ENCODE measurements at regions not wholly inside any gene's neighbourhood (a gene's known extent, or its start where the extent isn't known, plus 50 kb on each side); places are given as distances from the start of the nearest gene placed in this dataset.

GRCh38 chr5:158179271-158179670 is 320.3 kb upstream of the CLINT1 start (continued):
- no peak for TF ChIP-seq ATF2 (IDR thresholded peaks at IDR 0.05; ENCODE audit: low read length)

- SMC1A ChIA-PET (ENCODE audit: uncharacterized antibody, unreplicated experiment): no interaction called here
- Histone ChIP-seq H3K9me3 (replicated peaks; ENCODE audit: control insufficient read depth, insufficient read depth, low read length) (no peaks in the 10 kb centered on the region), H3K4me3 (no peak overlapping the region), H3K4me1 (ENCODE audit: control insufficient read depth, insufficient read depth, low read length) (no peaks in the 10 kb centered on the region), H3K79me2 (ENCODE audit: control insufficient read depth, insufficient read depth, low read length) (no peaks in the 10 kb centered on the region), H3K36me3 (ENCODE audit: control insufficient read depth in 2 of 2, insufficient read depth in 2 of 2, low read length in 1 of 2) (no peaks in the 10 kb centered on the region), H2AFZ (ENCODE audit: control insufficient read depth, low read depth, low read length) (no peak overlapping the region), H3K9ac (ENCODE audit: control insufficient read depth, insufficient read depth, low read length) (no peak overlapping the region), H4K20me1 (ENCODE audit: control insufficient read depth, insufficient read depth) (no peaks in the 10 kb centered on the region), H3K4me2 (ENCODE audit: control insufficient read depth, insufficient read depth) (no peak overlapping the region), H3K27me3 (replicated peaks in 1 of 2; ENCODE audit: control insufficient read depth in 2 of 2, insufficient read depth in 2 of 2, low read length in 1 of 2) (peaks cover 0 to 1% of the 10 kb centered on the region in 2 experiments; a peak in 1 of 4 replicates), H3K27ac (ENCODE audit: control insufficient read depth, insufficient read depth) (no peak overlapping the region)
- BruUV-seq (replicated peaks): no TSS peak
- POLR2A ChIA-PET: no interaction called here
- DNase-seq (ENCODE audit: low read depth, low spot score) (no peak), ATAC-seq (no peak), FAIRE-seq (no peak)
- CTCF ChIA-PET: interaction anchor here (9.0 kb wide), 1 partner anchor 929 kb away, joined by 137 read pairs; no protein-coding TSS in a partner anchor
- intact Hi-C loops (cut with micrococcal nuclease; ENCODE audit: unreplicated experiment) (loop anchor here (5.0 kb wide), 1 partner anchor 499 kb away; no protein-coding TSS in a partner anchor), in situ Hi-C loops (cut with MboI) (no loop called here)
- no peak for TF ChIP-seq PAX5 (IDR thresholded peaks at IDR 0.05; ENCODE audit: borderline replicate concordance, low read depth, low read length)
- RAD21 ChIA-PET (ENCODE audit: unreplicated experiment): interaction anchor here (1.1 to 2.1 kb wide), 2 partner anchors 516 to 928 kb away, joined by 3 to 8 read pairs; no protein-coding TSS in a partner anchor
- 51% methylated on average over 6 of the region's 6 CpGs for WGBS (ENCODE audit: insufficient coverage, insufficient replicate concordance, low lambda C conversion rate, missing lambda C conversion rate)
Observed at GRCh38 chr5:158178535-158178934, 319.6 kb upstream of the CLINT1 start.

- intact Hi-C loops (cut with micrococcal nuclease; ENCODE audit: unreplicated experiment): loop anchor here (5.0 kb wide), 1 partner anchor 500 kb away; no protein-coding TSS in a partner anchor
- ChIA-PET SMC1A (ENCODE audit: uncharacterized antibody, unreplicated experiment) (interaction anchor here (0.7 to 7.1 kb wide), 8 partner anchors 102 to 955 kb away, joined by 3 to 100 read pairs (median 4); no protein-coding TSS in a partner anchor), RAD21 (ENCODE audit: unreplicated experiment) (interaction anchor here (1.0 to 3.2 kb wide), 4 partner anchors 361 to 950 kb away, joined by 3 to 96 read pairs (median 6); no protein-coding TSS in a partner anchor), POLR2A (interaction anchor here (1.2 kb wide), 1 partner anchor 21 kb away, joined by 3 read pairs; no protein-coding TSS in a partner anchor), CTCF (interaction anchor here (1.1 to 9.0 kb wide), 3 partner anchors 518 to 930 kb away, joined by 3 to 137 read pairs (median 38); no protein-coding TSS in a partner anchor)
- ATAC-seq: no peak
- Histone ChIP-seq H2AFZ (ENCODE audit: control insufficient read depth, low read depth, low read length) (no peak overlapping the region), H3K27me3 (replicated peaks in 1 of 2; ENCODE audit: control insufficient read depth in 2 of 2, insufficient read depth in 2 of 2, low read length in 1 of 2) (peaks cover 0 to 1% of the 10 kb centered on the region in 2 experiments; a peak in 1 of 4 replicates), H3K36me3 (ENCODE audit: control insufficient read depth in 2 of 2, insufficient read depth in 2 of 2, low read length in 1 of 2) (no peaks in the 10 kb centered on the region), H3K4me3 (no peak overlapping the region), H3K4me1 (ENCODE audit: control insufficient read depth, insufficient read depth, low read length) (no peaks in the 10 kb centered on the region), H3K27ac (ENCODE audit: control insufficient read depth, insufficient read depth) (no peak overlapping the region), H3K9me3 (replicated peaks; ENCODE audit: control insufficient read depth, insufficient read depth, low read length) (no peaks in the 10 kb centered on the region), H3K79me2 (ENCODE audit: control insufficient read depth, insufficient read depth, low read length) (no peaks in the 10 kb centered on the region), H4K20me1 (ENCODE audit: control insufficient read depth, insufficient read depth) (no peaks in the 10 kb centered on the region), H3K9ac (ENCODE audit: control insufficient read depth, insufficient read depth, low read length) (no peak overlapping the region), H3K4me2 (ENCODE audit: control insufficient read depth, insufficient read depth) (no peak overlapping the region)
- BruUV-seq (replicated peaks): no TSS peak
- no peak for TF ChIP-seq CEBPB (IDR thresholded peaks at IDR 0.05; ENCODE audit: borderline replicate concordance in 1 of 2, low read depth in 2 of 2, low read length in 2 of 2)
- 0 out of 2 replicates have a peak, but pooled peaks have one; percentile 7 for TF ChIP-seq RAD21 (IDR thresholded peaks at IDR 0.05; ENCODE audit: insufficient read depth, low read depth, low read length)
- DNase-seq (ENCODE audit: low read depth, low spot score): no peak
- FAIRE-seq: no peak
- in situ Hi-C loops (cut with MboI): no loop called here
Observed at GRCh38 chr5:158177146-158177545, 318.2 kb upstream of the CLINT1 start.
